OCI-LY3 (cell line): ENCODE measurements at regions not wholly inside any gene's neighbourhood (a gene's known extent, or its start where the extent isn't known, plus 50 kb on each side); places are given as distances from the start of the nearest gene placed in this dataset.
"Not testable (repeated sequence)": the region's sequence is repeated elsewhere in the genome, so short reads cannot be mapped to it uniquely, and the experiment has no call there.

Source experiments
- H2AFZ ChIP-seq: fragments of 200-600, 300-600 bp; shearing (Covaris generic); 2 replicates; pipeline ENCODE4 v1.6.0; 2014; ENCODE audit warnings: antibody characterized with exemption, low read depth, low read length
- H3K27ac ChIP-seq: fragments of 200-600, 300-600 bp; sonication (generic); 2 replicates; pipeline ENCODE4 v1.5.1; 2014; ENCODE audit warnings: mild to moderate bottlenecking, low read length, moderate library complexity, mixed read lengths
- H3K27me3 ChIP-seq: fragments of 200-600, 300-600 bp; sonication (generic); 2 replicates; pipeline ENCODE4 v1.6.1; 2014; ENCODE audit warnings: low read depth, low read length, mixed read lengths
- H3K36me3 ChIP-seq: fragments of 200-600, 300-600 bp; sonication (generic); replicated peaks from 2 replicates; pipeline ENCODE3; 2014; ENCODE audit warnings: low read depth, low read length, mixed read lengths
- H3K4me1 ChIP-seq: fragments of 300-600, 200-600 bp; sonication (generic); 2 replicates; pipeline ENCODE4 v1.6.1; 2014; ENCODE audit warnings: low read length, mixed read lengths
- H3K4me2 ChIP-seq: fragments of 200-600, 300-600 bp; sonication (generic); 2 replicates; pipeline ENCODE4 v1.6.1; 2014; ENCODE audit warnings: low read length, mixed read lengths
- H3K4me3 ChIP-seq: fragments of 300-600, 200-600 bp; sonication (generic); 2 replicates; pipeline ENCODE4 v1.5.1; 2014; ENCODE audit warnings: antibody characterized with exemption, mild to moderate bottlenecking, low read length, moderate library complexity
- H3K79me2 ChIP-seq: fragments of 300-600, 200-600 bp; shearing (Covaris generic); 2 replicates; pipeline ENCODE4 v1.6.1; 2014; ENCODE audit warnings: mild to moderate bottlenecking, low read length, mixed read lengths
- H3K9ac ChIP-seq: fragments of 300-600, 200-600 bp; shearing (Covaris generic); 2 replicates; pipeline ENCODE4 v1.6.0; 2014; ENCODE audit warnings: mild to moderate bottlenecking, low read length, moderate library complexity
- H3K9me3 ChIP-seq: fragments of 200-600, 300-600 bp; shearing (Covaris generic); 2 replicates; pipeline ENCODE4 v1.6.1; 2014; ENCODE audit warnings: low read length, mixed read lengths; ENCODE audit not compliant: insufficient read depth
- H4K20me1 ChIP-seq: fragments of 200-600, 300-600 bp; sonication (generic); 2 replicates; pipeline ENCODE4 v1.6.1; 2016; ENCODE audit warnings: low read length, mixed read lengths; ENCODE audit not compliant: insufficient read depth
- CTCF ChIP-seq: fragments of 200-600, 300-600 bp; sonication (generic); IDR thresholded peaks from 2 replicates; pipeline ENCODE4 v1.5.1; 2014; ENCODE audit warnings: antibody characterized with exemption, low read length, low read depth
- EZH2phosphoT487 ChIP-seq: fragments of 200-600 bp; shearing (Covaris generic); IDR thresholded peaks from 2 replicates; pipeline ENCODE4 v1.6.1; 2018; ENCODE audit warnings: antibody characterized with exemption, mixed run types, low read depth

GRCh38 chr14:105765893-105766614 is 239.7 kb downstream of the TMEM121 start:
- no peak overlapping the region for H3K9ac ChIP-seq
- peaks cover 26% of the 10 kb centered on the region for H4K20me1 ChIP-seq
- no peak overlapping the region for H3K4me3 ChIP-seq
- no peak overlapping the region for H3K27ac ChIP-seq
- H3K36me3 ChIP-seq: peaks cover 30% of the 10 kb centered on the region
- no peaks in the 10 kb centered on the region for H3K9me3 ChIP-seq
- peaks cover 21% of the 10 kb centered on the region for H3K79me2 ChIP-seq
- no peaks in the 10 kb centered on the region for H3K27me3 ChIP-seq
- H3K4me1 ChIP-seq: peaks cover 21% of the 10 kb centered on the region
- H2AFZ ChIP-seq: no peak overlapping the region
- no peak overlapping the region for H3K4me2 ChIP-seq
- TF ChIP-seq EZH2phosphoT487 (no peak), CTCF (no peak)

GRCh38 chr14:105767315-105767714 is 240.9 kb downstream of the TMEM121 start:
- H3K9ac ChIP-seq: no peak overlapping the region
- peaks cover 33% of the 10 kb centered on the region for H3K79me2 ChIP-seq
- peaks cover 25% of the 10 kb centered on the region for H3K4me1 ChIP-seq
- H3K27ac ChIP-seq: no peak overlapping the region
- TF ChIP-seq CTCF (no peak), EZH2phosphoT487 (no peak)
- peaks cover 26% of the 10 kb centered on the region for H4K20me1 ChIP-seq
- H3K4me2 ChIP-seq: no peak overlapping the region
- H3K27me3 ChIP-seq: no peaks in the 10 kb centered on the region
- no peak overlapping the region for H3K4me3 ChIP-seq
- peaks cover 27% of the 10 kb centered on the region for H3K36me3 ChIP-seq
- no peaks in the 10 kb centered on the region for H3K9me3 ChIP-seq
- no peak overlapping the region for H2AFZ ChIP-seq

GRCh38 chr14:105768039-105768438 is 241.7 kb downstream of the TMEM121 start:
- not testable (repeated sequence) for H3K27me3 ChIP-seq, H3K4me2 ChIP-seq, H2AFZ ChIP-seq, H3K9ac ChIP-seq, H3K4me3 ChIP-seq, H3K27ac ChIP-seq, H3K9me3 ChIP-seq
- Histone ChIP-seq H3K36me3 (peaks cover 27% of the 10 kb centered on the region), H3K79me2 (peaks cover 35% of the 10 kb centered on the region), H4K20me1 (peaks cover 26% of the 10 kb centered on the region), H3K4me1 (peaks cover 25% of the 10 kb centered on the region)

- Histone ChIP-seq H4K20me1 (peaks cover 26% of the 10 kb centered on the region), H3K4me3 (peak overlapping the region; percentile 74; the same call in 1 of the 2 replicates), H3K79me2 (peaks cover 40% of the 10 kb centered on the region), H3K27ac (peak overlapping the region; percentile 65), H3K4me1 (peaks cover 25% of the 10 kb centered on the region), H3K9ac (peak overlapping the region; percentile 68; the same call in 1 of the 2 replicates), H3K4me2 (peak overlapping the region; percentile 78), H3K36me3 (peaks cover 27% of the 10 kb centered on the region)
- not testable (repeated sequence) for H3K27me3 ChIP-seq, H3K9me3 ChIP-seq, H2AFZ ChIP-seq
These were observed 242.8 kb downstream of the TMEM121 start for GRCh38 chr14:105769061-105769730.

GRCh38 chr14:105770619-105771216 is 244.3 kb downstream of the TMEM121 start:
- H4K20me1 ChIP-seq: peaks cover 26% of the 10 kb centered on the region
- peaks cover 24% of the 10 kb centered on the region for H3K36me3 ChIP-seq
- H3K27me3 ChIP-seq, H2AFZ ChIP-seq, H3K9me3 ChIP-seq: not testable (repeated sequence)
- peak overlapping the region; percentile 78 for H3K4me2 ChIP-seq
- peaks cover 25% of the 10 kb centered on the region for H3K4me1 ChIP-seq
- peak overlapping the region; percentile 74 for H3K4me3 ChIP-seq
- peak overlapping the region; percentile 68 for H3K9ac ChIP-seq
- H3K79me2 ChIP-seq: peaks cover 53% of the 10 kb centered on the region
- peak overlapping the region; percentile 65 for H3K27ac ChIP-seq
